Keratinocyte (primary cell): ENCODE measurements at regions not wholly inside any gene's neighbourhood (a gene's known extent, or its start where the extent isn't known, plus 50 kb on each side); places are given as distances from the start of the nearest gene placed in this dataset.

Experiments used
- CTCF ChIP-seq, 3 experiments: IDR thresholded peaks in 1 of 3; conservative IDR thresholded peaks in 1 of 3; optimal IDR thresholded peaks in 1 of 3; 2 replicates in 2 of 3; 3 replicates in 1 of 3; pipeline versions ENCODE3 to v1.5.1; 2011; ENCODE audit warnings: low read length in 3 of 3, mild to moderate bottlenecking in 3 of 3, moderate library complexity in 2 of 3, control low read depth in 1 of 3, inconsistent platforms in 1 of 3; ENCODE audit not compliant: insufficient read depth in 2 of 3; ENCODE audit errors: extremely low read depth in 1 of 3
- EZH2 ChIP-seq: IDR thresholded peaks from one replicate; pipeline ENCODE4 v1.6.1; 2012; ENCODE audit warnings: inconsistent platforms, mild to moderate bottlenecking, low read length, moderate library complexity

- TF ChIP-seq CTCF (optimal IDR thresholded peaks at IDR 0.05 in 1 of 3, IDR thresholded peaks at IDR 0.05 in 1 of 3, conservative IDR thresholded peaks at IDR 0.05 in 1 of 3; ENCODE audit: extremely low read depth in 1 of 3, insufficient read depth in 2 of 3, low read length in 3 of 3) (no peak), EZH2 (no peak)
Measured at GRCh38 chr13:80669112-80669511, 328.2 kb upstream of the SPRY2 start.
